Cardiac fibroblast (primary cell): ENCODE measurements at regions not wholly inside any gene's neighbourhood (a gene's known extent, or its start where the extent isn't known, plus 50 kb on each side); places are given as distances from the start of the nearest gene placed in this dataset.

Source experiments
- DNase-seq, 2 donors: peaks; one replicate each; pipeline versions ENCODE4 v3.0.0 to v3.0.0-alpha.2; 2010; ENCODE audit warnings: low read depth in 2 of 2
- H3K4me3 ChIP-seq, 2 donors: replicated peaks in 1 of 2; 1 replicate in 1 of 2; 2 replicates in 1 of 2; pipeline ENCODE4 v1.5.1; 2011; ENCODE audit warnings: low read depth in 2 of 2, low read length in 2 of 2, mild to moderate bottlenecking in 2 of 2, moderate library complexity in 1 of 2
- CTCF ChIP-seq: IDR thresholded peaks from one replicate; pipeline ENCODE4 v1.5.1; 2011; ENCODE audit warnings: low read depth, mild to moderate bottlenecking, low read length, inconsistent platforms

- no peak for TF ChIP-seq CTCF
- no peak overlapping the region for H3K4me3 ChIP-seq
- DNase-seq: peak in 1 of 2 donors; percentile 24
Observed at GRCh38 chr5:125492977-125493376, 746.5 kb upstream of the ZNF608 start.

GRCh38 chr5:125496393-125496792, 750.0 kb upstream of the ZNF608 start:
- no peak overlapping the region for H3K4me3 ChIP-seq
- no peak for TF ChIP-seq CTCF
- no peak for DNase-seq

- DNase-seq: no peak
- no peak for TF ChIP-seq CTCF
- H3K4me3 ChIP-seq: no peak overlapping the region
Observed at GRCh38 chr5:125497651-125498050, 751.2 kb upstream of the ZNF608 start.

GRCh38 chr5:125499636-125500332, 753.3 kb upstream of the ZNF608 start:
- TF ChIP-seq CTCF: no peak
- DNase-seq: no peak

GRCh38 chr5:125501396-125501795, 755.0 kb upstream of the ZNF608 start:
- no peak overlapping the region for H3K4me3 ChIP-seq
- no peak for TF ChIP-seq CTCF
- DNase-seq: no peak

More at GRCh38 chr5:125499636-125500332, 753.3 kb upstream of the ZNF608 start:
- no peak overlapping the region for H3K4me3 ChIP-seq

- H3K4me3 ChIP-seq: no peak overlapping the region
- DNase-seq: no peak
- TF ChIP-seq CTCF: no peak
Observed at GRCh38 chr5:125503946-125504345, 757.5 kb upstream of the ZNF608 start.

GRCh38 chr5:125505115-125505514, 758.7 kb upstream of the ZNF608 start:
- no peak for TF ChIP-seq CTCF
- DNase-seq: no peak
- no peak overlapping the region for H3K4me3 ChIP-seq
